Tibial nerve (tissue), 4 donors: ENCODE measurements at regions not wholly inside any gene's neighbourhood (a gene's known extent, or its start where the extent isn't known, plus 50 kb on each side); places are given as distances from the start of the nearest gene placed in this dataset.

Experiments
- EP300 ChIP-seq, 2 donors: sonication (generic); formaldehyde crosslinking; IDR thresholded peaks; one replicate each; pipeline ENCODE4 v1.6.1; 2017; ENCODE audit warnings: antibody characterized with exemption in 2 of 2, mild to moderate bottlenecking in 1 of 2
- TF ChIP-seq, protein P1 (sequence below), 5 experiments: fragments of 200-600 bp in 3 of 5; fragments of 450-650 bp in 2 of 5; sonication (generic) in 3 of 5; IDR thresholded peaks; one replicate each; pipeline ENCODE4 v1.5.1; 2016 to 2019; ENCODE audit warnings: antibody characterized with exemption in 5 of 5, mild to moderate bottlenecking in 3 of 5, moderate library complexity in 2 of 5

DNA sequence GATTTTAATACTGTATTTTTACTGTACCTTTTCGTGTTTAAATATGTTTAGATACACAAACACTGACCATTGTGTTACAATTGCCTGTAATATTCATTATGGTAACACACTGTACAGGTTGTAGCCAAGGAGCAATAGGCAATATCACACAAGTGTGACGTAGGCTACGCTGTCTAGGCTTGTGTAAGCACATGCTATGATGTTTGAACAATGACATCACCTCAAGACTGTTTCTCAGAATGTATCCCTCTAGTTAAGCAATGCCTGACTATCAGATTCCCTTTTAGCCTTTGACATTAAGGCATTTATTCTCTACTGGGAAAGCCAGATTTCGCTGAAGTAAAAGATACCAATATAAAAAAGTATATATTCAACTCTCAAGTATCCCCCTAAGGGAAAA is 66.2 kb downstream of the VCX3A start:
- TF ChIP-seq, protein P1, sequence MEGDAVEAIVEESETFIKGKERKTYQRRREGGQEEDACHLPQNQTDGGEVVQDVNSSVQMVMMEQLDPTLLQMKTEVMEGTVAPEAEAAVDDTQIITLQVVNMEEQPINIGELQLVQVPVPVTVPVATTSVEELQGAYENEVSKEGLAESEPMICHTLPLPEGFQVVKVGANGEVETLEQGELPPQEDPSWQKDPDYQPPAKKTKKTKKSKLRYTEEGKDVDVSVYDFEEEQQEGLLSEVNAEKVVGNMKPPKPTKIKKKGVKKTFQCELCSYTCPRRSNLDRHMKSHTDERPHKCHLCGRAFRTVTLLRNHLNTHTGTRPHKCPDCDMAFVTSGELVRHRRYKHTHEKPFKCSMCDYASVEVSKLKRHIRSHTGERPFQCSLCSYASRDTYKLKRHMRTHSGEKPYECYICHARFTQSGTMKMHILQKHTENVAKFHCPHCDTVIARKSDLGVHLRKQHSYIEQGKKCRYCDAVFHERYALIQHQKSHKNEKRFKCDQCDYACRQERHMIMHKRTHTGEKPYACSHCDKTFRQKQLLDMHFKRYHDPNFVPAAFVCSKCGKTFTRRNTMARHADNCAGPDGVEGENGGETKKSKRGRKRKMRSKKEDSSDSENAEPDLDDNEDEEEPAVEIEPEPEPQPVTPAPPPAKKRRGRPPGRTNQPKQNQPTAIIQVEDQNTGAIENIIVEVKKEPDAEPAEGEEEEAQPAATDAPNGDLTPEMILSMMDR (IDR thresholded peaks at IDR 0.05) = no peak
- TF ChIP-seq EP300 (IDR thresholded peaks at IDR 0.05) = no peak
